ENCODE measurements at regions not wholly inside any gene's neighbourhood (a gene's known extent, or its start where the extent isn't known, plus 50 kb on each side); places are given as distances from the start of the nearest gene placed in this dataset.

DNA sequence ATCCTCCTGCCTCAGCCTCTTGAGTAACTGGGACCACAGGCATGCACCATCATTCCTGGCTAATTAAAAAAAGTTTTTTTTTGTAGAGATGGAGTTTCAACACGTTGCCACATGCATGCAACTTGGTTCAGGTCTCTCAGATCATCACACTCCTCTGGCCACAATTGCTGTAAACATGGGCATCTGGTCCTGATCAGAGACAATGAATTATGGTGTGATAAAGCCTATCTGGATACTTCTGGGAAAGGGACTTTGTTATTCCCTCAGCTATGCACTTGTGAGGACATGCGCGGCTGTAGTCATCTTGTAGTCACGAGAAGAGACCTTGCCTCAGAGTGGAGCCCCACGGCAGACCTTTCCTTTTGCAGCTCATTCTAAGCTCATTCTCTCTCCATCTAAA, 210.9 kb upstream of the ZFP64 start:
- intact Hi-C loops (cut with micrococcal nuclease): no loop called here
- no peaks in the 10 kb centered on the region for H3K9me3 ChIP-seq (ENCODE audit: control extremely low read depth in 1 of 3, control insufficient read depth in 2 of 3, insufficient read depth in 1 of 3, low read length in 2 of 3)

DNA sequence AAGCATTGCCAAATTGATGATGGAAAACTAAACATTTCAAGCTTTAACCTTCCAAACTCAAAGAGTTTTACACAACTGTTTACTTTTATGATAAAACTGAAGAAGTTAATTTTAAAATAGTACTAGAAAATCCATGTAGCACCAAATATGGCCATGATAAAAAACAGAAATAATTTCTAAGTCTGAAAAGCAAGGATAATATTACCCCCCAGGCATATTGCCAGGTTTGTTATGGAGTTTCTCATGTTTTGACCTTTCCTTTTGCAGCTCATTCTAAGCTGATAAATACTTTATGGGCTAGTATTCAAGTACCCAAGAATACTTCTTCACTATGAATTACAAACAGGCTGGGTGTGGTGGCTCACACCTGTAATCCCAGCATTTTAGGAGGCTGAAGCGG, 209.9 kb upstream of the ZFP64 start:
- Histone ChIP-seq H3K27me3 (replicated peaks in 1 of 4; ENCODE audit: control extremely low read depth in 1 of 4, control insufficient read depth in 3 of 4, insufficient read depth in 4 of 4, low read length in 3 of 4) (peaks cover 0 to 4% (median 0%) of the 10 kb centered on the region in 4 experiments), H3K27ac (ENCODE audit: low read length in 2 of 2) (no peak overlapping the region), H3K9me3 (ENCODE audit: control extremely low read depth in 1 of 3, control insufficient read depth in 2 of 3, insufficient read depth in 1 of 3, low read length in 2 of 3) (no peaks in the 10 kb centered on the region), H4K20me1 (ENCODE audit: control insufficient read depth, insufficient read depth, low read length, poor library complexity, severe bottlenecking) (no peaks in the 10 kb centered on the region), H2AFZ (ENCODE audit: insufficient read depth, low read depth, low read length, poor library complexity, severe bottlenecking) (no peak overlapping the region), H3K79me2 (ENCODE audit: control insufficient read depth, insufficient read depth, low read length) (no peaks in the 10 kb centered on the region), H3K4me3 (ENCODE audit: control extremely low read depth in 1 of 5, extremely low read depth in 1 of 5, insufficient read depth in 1 of 5, low read depth in 2 of 5, low read length in 4 of 5) (no peak overlapping the region), H3K9ac (ENCODE audit: low read length) (no peak overlapping the region), H3K4me1 (ENCODE audit: control insufficient read depth in 2 of 2, insufficient read depth in 2 of 2, low read length in 2 of 2) (peaks cover 5 to 9% of the 10 kb centered on the region in 2 donors), H3K36me3 (replicated peaks in 1 of 2; ENCODE audit: control extremely low read depth in 1 of 2, control insufficient read depth in 1 of 2, extremely low read depth in 1 of 2, insufficient read depth in 2 of 2, low read length in 1 of 2) (no peaks in the 10 kb centered on the region), H3K4me2 (replicated peaks; ENCODE audit: low read depth, low read length, poor library complexity, severe bottlenecking) (no peak overlapping the region)
- H3K4me1 Mint-ChIP-seq: peaks cover 23% of the 10 kb centered on the region
- peaks cover under 1% of the 10 kb centered on the region for H3K9me3 Mint-ChIP-seq (ENCODE audit: insufficient read depth)
- DNase-seq (no peak), ATAC-seq (ENCODE audit: low read depth) (no peak)
- ChIA-PET CTCF (no interaction called here), POLR2A (no interaction called here)
- no CpG with 5 or more reads among the region's 1 CpG for WGBS (ENCODE audit: insufficient coverage)
- H3K4me3 Mint-ChIP-seq: no peak overlapping the region
- no peak overlapping the region for H3K27ac Mint-ChIP-seq
- TF ChIP-seq, protein P1, sequence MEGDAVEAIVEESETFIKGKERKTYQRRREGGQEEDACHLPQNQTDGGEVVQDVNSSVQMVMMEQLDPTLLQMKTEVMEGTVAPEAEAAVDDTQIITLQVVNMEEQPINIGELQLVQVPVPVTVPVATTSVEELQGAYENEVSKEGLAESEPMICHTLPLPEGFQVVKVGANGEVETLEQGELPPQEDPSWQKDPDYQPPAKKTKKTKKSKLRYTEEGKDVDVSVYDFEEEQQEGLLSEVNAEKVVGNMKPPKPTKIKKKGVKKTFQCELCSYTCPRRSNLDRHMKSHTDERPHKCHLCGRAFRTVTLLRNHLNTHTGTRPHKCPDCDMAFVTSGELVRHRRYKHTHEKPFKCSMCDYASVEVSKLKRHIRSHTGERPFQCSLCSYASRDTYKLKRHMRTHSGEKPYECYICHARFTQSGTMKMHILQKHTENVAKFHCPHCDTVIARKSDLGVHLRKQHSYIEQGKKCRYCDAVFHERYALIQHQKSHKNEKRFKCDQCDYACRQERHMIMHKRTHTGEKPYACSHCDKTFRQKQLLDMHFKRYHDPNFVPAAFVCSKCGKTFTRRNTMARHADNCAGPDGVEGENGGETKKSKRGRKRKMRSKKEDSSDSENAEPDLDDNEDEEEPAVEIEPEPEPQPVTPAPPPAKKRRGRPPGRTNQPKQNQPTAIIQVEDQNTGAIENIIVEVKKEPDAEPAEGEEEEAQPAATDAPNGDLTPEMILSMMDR (IDR thresholded peaks at IDR 0.05): no peak
- TF ChIP-seq EZH2 (IDR thresholded peaks at IDR 0.05; ENCODE audit: borderline replicate concordance, insufficient read depth, low read depth, low read length, poor library complexity, severe bottlenecking): no peak
- intact Hi-C loops (cut with micrococcal nuclease): no loop called here
- peaks cover 4% of the 10 kb centered on the region for H3K27me3 Mint-ChIP-seq

More for the DNA sequence above, 210.9 kb upstream of the ZFP64 start:
- Histone ChIP-seq H3K27ac (ENCODE audit: low read length in 2 of 2) (no peak overlapping the region), H3K36me3 (replicated peaks in 1 of 2; ENCODE audit: control extremely low read depth in 1 of 2, control insufficient read depth in 1 of 2, extremely low read depth in 1 of 2, insufficient read depth in 2 of 2, low read length in 1 of 2) (no peaks in the 10 kb centered on the region), H4K20me1 (ENCODE audit: control insufficient read depth, insufficient read depth, low read length, poor library complexity, severe bottlenecking) (no peaks in the 10 kb centered on the region), H3K79me2 (ENCODE audit: control insufficient read depth, insufficient read depth, low read length) (no peaks in the 10 kb centered on the region), H2AFZ (ENCODE audit: insufficient read depth, low read depth, low read length, poor library complexity, severe bottlenecking) (no peak overlapping the region), H3K4me3 (ENCODE audit: control extremely low read depth in 1 of 5, extremely low read depth in 1 of 5, insufficient read depth in 1 of 5, low read depth in 2 of 5, low read length in 4 of 5) (no peak overlapping the region), H3K27me3 (replicated peaks in 1 of 4; ENCODE audit: control extremely low read depth in 1 of 4, control insufficient read depth in 3 of 4, insufficient read depth in 4 of 4, low read length in 3 of 4) (peaks cover 0 to 4% (median 0%) of the 10 kb centered on the region in 4 experiments), H3K4me2 (replicated peaks; ENCODE audit: low read depth, low read length, poor library complexity, severe bottlenecking) (no peak overlapping the region), H3K4me1 (ENCODE audit: control insufficient read depth in 2 of 2, insufficient read depth in 2 of 2, low read length in 2 of 2) (peaks cover 5 to 9% of the 10 kb centered on the region in 2 donors), H3K9ac (ENCODE audit: low read length) (no peak overlapping the region)
- no peak for DNase-seq
- H3K27me3 Mint-ChIP-seq: peaks cover 4% of the 10 kb centered on the region
- H3K27ac Mint-ChIP-seq: no peak overlapping the region
- TF ChIP-seq, protein P1 (IDR thresholded peaks at IDR 0.05): no peak
- no peak for TF ChIP-seq EZH2 (IDR thresholded peaks at IDR 0.05; ENCODE audit: borderline replicate concordance, insufficient read depth, low read depth, low read length, poor library complexity, severe bottlenecking)
- peaks cover 4% of the 10 kb centered on the region for H3K9me3 Mint-ChIP-seq (ENCODE audit: insufficient read depth)
- POLR2A ChIA-PET: no interaction called here
- no CpG with 5 or more reads among the region's 5 CpGs for WGBS (ENCODE audit: insufficient coverage)
- no peak overlapping the region for H3K4me3 Mint-ChIP-seq
- H3K4me1 Mint-ChIP-seq: peaks cover 28% of the 10 kb centered on the region
- ATAC-seq (ENCODE audit: low read depth): no peak
- CTCF ChIA-PET: no interaction called here
